Fibroblast of gingiva (primary cell): ENCODE measurements at regions not wholly inside any gene's neighbourhood (a gene's known extent, or its start where the extent isn't known, plus 50 kb on each side); places are given as distances from the start of the nearest gene placed in this dataset.
"Not testable (repeated sequence)": the region's sequence is repeated elsewhere in the genome, so short reads cannot be mapped to it uniquely, and the experiment has no call there.

Experiments used
- DNase-seq: peaks from one replicate; pipeline ENCODE4 v3.0.0-alpha.2; 2011; ENCODE audit warnings: low read depth

- no peak for DNase-seq
Measured at GRCh38 chrX:140065961-140066662, 100.8 kb upstream of the CXorf66 start.

DNA sequence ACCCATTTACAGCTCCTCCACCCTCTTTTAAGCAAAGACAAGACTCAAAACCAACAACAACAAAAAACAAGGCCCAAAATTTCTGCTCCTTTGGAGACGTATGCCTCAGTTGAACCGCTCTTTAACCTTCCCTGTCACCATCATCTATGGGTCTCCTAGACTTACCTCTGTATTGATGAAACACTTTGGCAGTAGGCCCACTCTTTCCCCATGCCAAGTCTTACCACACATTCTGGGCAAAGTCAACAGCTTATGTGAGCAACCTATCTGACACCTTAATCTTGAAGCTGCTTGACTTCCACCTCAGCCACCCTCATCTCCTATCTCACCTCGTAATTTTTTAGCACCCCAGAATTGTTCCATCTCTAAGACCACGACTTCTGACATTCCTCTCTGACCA is 99.7 kb upstream of the CXorf66 start:
- no peak for DNase-seq

- peak; percentile 28 for DNase-seq
Measured at GRCh38 chrX:140057001-140057411, 91.7 kb upstream of the CXorf66 start.

DNA sequence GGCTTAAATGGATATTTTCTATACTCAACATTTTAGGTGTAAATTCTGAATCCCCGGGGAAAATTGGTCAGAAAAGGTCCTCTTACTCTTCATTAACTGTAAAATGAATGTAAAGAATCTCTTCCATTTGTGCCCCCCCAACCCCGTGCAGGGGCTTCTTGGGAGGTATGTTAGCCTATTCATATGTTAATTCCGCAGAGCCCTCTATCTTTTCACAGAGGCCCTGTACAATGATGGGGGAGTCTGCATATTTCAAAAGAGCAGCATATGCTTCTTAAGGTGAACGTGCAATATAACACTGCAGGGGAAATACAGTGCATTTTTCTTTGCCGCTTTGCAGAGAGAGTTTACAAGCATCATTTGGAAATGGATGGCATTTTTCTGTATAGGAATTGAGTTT is 88.5 kb upstream of the CXorf66 start:
- no peak for DNase-seq

DNA sequence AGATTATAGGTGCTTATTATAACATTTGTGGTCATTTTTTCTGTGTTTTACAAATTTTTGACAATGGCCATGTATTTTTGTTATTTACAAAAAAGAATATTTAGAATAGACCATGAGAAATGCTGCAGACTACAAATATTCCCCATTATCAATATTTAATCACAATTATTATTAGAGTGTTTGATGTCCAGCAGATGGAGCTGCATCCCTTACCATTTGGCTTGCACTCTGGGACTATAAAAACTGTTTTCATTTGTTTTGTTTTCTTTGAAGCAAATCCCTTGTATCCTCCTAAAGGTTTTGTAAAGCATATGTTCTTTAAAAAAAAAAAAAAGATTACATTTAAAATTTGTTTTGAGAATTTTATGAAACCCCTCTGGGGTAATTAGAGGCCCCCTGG is 85.6 kb upstream of the CXorf66 start:
- no peak for DNase-seq

DNA sequence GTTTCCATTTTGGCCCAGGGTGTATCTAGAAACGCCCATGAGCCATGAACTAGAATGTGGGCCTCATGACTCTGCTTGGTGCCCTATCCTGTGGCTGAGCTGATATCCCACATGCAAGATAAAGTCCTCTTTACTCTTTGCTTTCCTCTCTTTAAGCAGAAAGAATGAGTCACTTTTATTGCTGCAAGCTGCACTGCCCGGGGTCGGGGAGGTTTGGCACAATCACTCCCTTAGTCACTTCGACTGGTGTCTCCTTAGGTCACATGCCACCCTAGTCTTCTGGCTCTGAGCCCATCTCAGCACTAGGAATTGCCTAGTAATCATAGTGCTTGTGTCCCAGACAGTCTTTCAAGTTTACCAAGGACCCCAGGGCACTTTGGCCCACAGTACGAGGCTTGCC is 75.1 kb upstream of the CXorf66 start:
- DNase-seq = no peak

- DNase-seq = no peak
Measured at GRCh38 chrX:140038842-140039241, 73.5 kb upstream of the CXorf66 start.

DNA sequence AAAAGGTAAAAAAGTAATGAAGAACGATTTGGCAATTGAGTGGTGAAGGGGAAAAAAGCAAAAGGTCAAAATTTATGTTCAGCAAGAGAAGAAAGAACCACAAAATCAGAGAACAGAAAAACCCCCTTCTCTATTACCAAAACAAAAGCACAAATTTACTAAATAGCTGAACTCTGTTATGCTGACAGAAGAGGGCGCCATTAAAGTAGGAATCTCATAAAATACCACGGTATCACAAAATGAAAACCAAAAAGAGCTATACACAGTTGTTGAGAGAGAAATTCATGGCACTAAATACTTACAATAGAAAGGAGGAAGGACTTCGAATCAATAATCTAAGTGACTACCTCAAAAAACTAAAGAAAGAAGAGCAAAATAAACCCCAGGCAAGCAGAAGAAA is 69.6 kb upstream of the CXorf66 start:
- DNase-seq = no peak

DNA sequence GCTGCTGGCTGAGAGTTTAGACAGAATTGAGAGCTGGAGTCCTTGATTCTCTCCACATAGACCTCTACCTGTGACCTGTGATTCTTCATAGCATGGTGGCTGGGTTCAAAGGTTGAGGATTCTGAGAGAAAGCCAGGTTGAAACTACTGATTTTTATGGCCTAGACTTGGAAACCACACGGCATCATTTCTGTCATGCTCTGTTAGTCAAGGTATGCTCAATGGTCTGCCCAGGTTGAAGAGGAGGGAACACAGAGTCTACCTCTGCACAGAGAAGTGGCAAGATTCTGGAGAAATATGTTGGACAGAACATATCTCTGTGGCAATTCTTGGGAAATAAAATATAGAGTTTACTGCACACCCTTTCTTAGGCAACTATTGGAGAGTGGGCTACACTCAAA is 57.2 kb upstream of the CXorf66 start:
- no peak for DNase-seq

GRCh38 chrX:140019134-140019533 is 53.8 kb upstream of the CXorf66 start:
- not testable (repeated sequence) for DNase-seq
